GM13976 (cell line): ENCODE measurements at regions not wholly inside any gene's neighbourhood (a gene's known extent, or its start where the extent isn't known, plus 50 kb on each side); places are given as distances from the start of the nearest gene placed in this dataset.

Source experiments
- DNase-seq: peaks from one replicate; pipeline ENCODE4 v3.0.0; 2012; ENCODE audit warnings: low spot score
- in situ Hi-C: fragments of 300-500 bp; cut with MboI; formaldehyde crosslinking; loops from one replicate; pipeline ENCODE4 v1.12.0; 2022; ENCODE audit warnings: low sequenced_read_pairs, mixed read lengths, inconsistent platforms; ENCODE audit not compliant: unreplicated experiment
- TF ChIP-seq, protein P1 (sequence below): IDR thresholded peaks from 2 replicates; pipeline ENCODE4 v1.5.1; 2012; ENCODE audit warnings: borderline replicate concordance, mild to moderate bottlenecking; ENCODE audit not compliant: insufficient read depth; ENCODE audit errors: extremely low read depth, missing control alignments, control extremely low read depth

DNA sequence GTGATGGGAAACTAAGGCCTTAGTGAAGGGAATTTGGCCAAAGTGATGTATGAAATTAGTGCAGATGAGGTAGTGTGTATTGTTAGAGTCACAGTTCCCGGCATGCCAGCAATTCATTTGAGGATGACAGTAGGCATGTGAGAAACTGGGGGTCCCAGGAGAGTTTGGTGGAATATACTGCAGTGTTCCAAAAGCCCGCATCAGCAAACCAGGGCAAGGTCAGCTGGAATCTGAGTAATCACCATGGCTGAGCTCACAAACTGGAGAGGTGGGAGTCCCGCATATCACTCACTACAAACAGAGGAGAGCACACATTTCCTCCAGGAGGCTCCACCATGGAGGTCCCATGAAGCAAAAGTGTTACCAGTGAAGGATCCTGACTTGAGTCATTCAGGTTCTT is 740.7 kb downstream of the TNS3 start:
- TF ChIP-seq, protein P1, sequence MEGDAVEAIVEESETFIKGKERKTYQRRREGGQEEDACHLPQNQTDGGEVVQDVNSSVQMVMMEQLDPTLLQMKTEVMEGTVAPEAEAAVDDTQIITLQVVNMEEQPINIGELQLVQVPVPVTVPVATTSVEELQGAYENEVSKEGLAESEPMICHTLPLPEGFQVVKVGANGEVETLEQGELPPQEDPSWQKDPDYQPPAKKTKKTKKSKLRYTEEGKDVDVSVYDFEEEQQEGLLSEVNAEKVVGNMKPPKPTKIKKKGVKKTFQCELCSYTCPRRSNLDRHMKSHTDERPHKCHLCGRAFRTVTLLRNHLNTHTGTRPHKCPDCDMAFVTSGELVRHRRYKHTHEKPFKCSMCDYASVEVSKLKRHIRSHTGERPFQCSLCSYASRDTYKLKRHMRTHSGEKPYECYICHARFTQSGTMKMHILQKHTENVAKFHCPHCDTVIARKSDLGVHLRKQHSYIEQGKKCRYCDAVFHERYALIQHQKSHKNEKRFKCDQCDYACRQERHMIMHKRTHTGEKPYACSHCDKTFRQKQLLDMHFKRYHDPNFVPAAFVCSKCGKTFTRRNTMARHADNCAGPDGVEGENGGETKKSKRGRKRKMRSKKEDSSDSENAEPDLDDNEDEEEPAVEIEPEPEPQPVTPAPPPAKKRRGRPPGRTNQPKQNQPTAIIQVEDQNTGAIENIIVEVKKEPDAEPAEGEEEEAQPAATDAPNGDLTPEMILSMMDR, result no peak
- in situ Hi-C loops, result no loop called here
- no peak for DNase-seq

DNA sequence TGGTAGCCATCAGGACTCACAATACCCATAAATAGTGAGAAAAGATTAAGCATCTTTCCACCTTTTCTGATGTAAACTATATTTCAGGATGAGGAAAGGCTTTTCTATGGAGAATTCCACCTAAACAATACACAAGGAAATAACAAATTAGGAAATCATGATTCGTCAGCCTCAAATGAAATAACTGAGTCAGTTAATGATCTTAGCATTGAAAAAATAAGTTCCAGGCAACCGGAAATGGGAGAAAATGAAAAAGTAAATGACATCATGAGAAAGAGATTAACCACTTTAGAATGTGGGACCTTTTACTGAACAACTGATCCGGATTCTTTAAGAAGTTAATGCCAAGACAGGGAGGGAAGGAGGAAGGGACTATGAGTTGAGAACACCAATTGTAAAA is 742.3 kb downstream of the TNS3 start:
- DNase-seq, result no peak
- TF ChIP-seq, protein P1, result no peak
- in situ Hi-C loops, result no loop called here

DNA sequence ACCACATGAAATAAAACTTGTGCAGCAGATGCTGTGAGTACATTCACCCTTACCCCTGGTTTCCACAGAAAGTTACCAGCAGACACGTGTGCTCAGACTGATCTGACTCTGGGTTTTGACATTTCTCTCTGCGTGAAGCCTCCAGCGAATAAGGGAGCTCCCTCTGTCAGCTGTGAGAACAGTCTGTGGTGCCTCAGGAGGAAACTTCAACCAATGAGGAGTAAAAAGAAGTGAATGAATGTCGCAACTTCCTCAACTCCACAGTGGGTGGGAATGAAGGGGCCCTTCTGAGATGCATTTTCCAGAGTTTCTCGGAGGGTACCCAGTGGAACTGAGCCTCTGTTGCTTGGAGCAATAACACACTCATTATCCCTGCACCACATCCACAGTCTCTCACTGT is 743.4 kb downstream of the TNS3 start:
- in situ Hi-C loops, result no loop called here
- DNase-seq, result no peak
- TF ChIP-seq, protein P1, result no peak

DNA sequence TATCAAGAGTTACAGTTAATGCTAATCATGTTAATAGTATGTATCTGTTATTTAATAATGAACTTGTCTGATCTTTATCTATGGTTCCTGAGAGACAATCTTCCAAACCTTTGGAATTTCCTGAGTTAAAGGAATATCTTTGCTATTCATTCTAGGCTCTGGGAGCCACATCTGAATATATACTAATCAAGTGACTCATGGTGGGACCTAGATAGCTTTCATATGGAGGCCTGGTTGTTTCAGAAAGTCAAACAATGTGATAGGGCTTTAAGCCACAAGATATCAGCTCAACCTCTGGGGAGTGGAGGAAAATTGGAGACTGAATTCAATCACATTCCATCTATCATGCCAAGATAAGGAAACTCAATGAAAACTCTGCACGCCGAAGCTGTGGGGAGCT is 746.4 kb downstream of the TNS3 start:
- in situ Hi-C loops, result no loop called here
- DNase-seq, result no peak
- TF ChIP-seq, protein P1, result no peak

DNA sequence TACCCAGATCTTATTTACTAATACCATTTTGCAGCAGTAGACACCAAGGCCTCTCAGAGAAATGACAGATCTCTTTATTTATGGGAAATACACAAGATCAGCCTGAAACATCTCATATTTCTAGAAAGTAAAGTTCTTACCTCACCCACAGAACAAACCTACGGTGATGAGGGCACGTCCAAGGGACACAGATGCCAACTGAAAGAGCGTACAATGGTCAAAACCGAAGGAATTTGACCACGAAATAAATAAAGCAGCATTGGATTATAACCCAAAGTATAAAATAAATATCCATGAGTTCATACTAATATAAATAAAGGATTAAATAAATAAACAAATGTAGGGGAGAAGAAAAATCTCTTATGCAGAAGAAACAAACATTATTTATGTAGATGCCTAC is 747.0 kb downstream of the TNS3 start:
- in situ Hi-C loops, result no loop called here
- no peak for DNase-seq
- TF ChIP-seq, protein P1, result no peak

DNA sequence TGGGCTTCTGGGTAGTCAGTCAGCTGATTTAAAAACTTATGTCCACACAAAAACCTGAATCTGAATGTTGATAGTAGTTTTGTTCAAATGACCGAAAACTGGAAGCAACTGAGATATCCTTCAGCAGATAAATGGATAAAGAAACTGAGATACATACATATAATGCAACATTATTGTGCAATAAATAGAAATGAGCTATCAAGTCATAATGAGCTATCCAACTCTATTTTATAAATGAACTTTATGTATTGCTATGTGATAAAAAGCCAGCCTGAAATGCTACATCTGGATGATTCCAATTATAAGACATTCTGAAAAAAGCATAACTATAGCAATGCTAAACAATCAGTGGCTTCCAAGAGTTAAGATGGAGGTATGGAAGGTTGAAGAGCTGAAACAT is 748.7 kb downstream of the TNS3 start:
- in situ Hi-C loops, result no loop called here
- TF ChIP-seq, protein P1, result no peak

DNA sequence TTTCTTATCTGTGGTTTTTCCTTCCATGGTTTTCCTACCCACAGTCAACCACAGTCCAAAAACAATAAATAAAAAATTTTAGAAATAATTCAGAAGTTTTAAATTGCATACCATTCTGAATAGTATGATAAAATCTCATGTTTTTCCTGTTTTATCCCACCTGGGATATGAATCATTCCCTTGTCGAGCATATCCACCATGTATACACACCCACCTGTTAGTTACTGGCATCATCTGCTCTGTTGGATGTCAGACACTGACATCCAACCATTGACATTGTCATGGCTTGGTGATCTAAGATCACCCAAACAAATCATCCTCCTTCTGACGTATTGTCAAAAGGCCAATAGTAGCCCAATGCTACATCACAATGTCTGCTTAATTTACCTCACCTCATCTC is 749.8 kb downstream of the TNS3 start:
- in situ Hi-C loops, result no loop called here
- no peak for DNase-seq

More for the DNA sequence above, 748.7 kb downstream of the TNS3 start:
- no peak for DNase-seq

More for the DNA sequence above, 749.8 kb downstream of the TNS3 start:
- TF ChIP-seq, protein P1, result no peak
